ENCODE measurements at regions not wholly inside any gene's neighbourhood (a gene's known extent, or its start where the extent isn't known, plus 50 kb on each side); places are given as distances from the start of the nearest gene placed in this dataset.
A peak's percentile ranks its signal among the peaks of the same experiment; 100 is the strongest.

- DNase-seq = no peak
Observed at GRCh38 chr3:130263708-130264107, 81.8 kb upstream of the COL6A5 start.

DNA sequence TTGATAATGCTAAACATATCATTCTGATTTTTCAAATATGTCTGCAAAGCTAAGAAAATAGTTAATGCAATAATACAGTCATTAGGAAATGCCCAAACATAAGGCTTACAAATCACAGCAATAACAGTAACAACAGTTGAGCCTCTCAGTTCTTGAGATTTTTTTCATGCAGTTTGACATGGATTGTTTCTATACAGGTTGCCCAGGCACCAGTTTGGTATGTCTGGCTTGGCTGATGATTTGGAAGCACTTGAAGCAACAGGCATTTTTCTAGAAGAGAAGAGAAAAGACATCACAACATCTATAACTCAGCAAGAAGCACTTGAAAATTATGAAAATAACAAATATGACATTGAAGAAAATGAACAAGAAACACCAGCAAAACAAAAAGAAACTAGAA, 78.7 kb upstream of the COL6A5 start:
- DNase-seq = no peak

GRCh38 chr3:130276203-130276803, 69.2 kb upstream of the COL6A5 start:
- DNase-seq = peak; percentile 55

GRCh38 chr3:130288670-130289069, 56.8 kb upstream of the COL6A5 start:
- no peak for DNase-seq

GRCh38 chr3:130291148-130291547, 54.3 kb upstream of the COL6A5 start:
- no peak for DNase-seq

DNA sequence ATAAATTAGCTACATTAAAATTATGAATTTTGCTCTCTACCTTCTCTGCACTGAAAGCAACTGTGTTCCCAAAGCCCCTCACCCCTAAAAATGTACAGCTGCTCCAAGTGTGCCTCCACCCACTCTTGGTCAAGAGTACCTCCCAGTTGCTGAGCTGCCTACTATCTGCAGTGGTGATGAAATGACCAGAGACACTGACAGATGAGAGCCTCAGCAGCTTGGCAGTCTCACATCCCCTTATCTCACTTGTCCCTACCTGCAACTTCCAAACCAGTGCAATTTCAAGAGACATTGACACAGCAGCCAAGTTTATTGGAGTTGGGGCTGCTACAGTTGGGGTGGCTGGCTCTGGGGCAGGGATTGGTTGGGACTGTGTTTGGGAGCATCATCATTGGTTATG, 52.2 kb upstream of the COL6A5 start:
- DNase-seq = no peak
